ENCODE measurements at regions not wholly inside any gene's neighbourhood (a gene's known extent, or its start where the extent isn't known, plus 50 kb on each side); places are given as distances from the start of the nearest gene placed in this dataset.
"Not testable (repeated sequence)": the region's sequence is repeated elsewhere in the genome, so short reads cannot be mapped to it uniquely, and the experiment has no call there.

DNA sequence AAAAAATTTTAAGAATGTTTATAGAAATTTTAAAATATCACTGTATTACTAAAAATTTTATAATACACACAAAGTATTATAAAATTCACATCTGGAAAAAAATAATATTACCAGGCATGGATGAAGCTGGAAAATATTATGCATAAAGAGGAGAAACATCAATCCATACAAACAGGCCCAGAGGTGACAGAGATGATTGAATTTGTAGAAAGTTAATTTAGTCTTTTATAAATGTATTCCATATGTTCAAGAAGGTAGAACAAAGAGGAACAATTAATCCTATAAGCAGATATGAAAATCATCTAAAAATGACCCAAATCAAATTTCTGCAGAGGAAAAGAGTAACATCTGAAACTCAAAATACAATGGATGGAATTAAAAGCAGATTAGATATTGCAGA lies 605.2 kb upstream of the CELF4 start:
- Mint-ChIP-seq H3K27ac (no peak overlapping the region), H3K27me3 (no peaks in the 10 kb centered on the region)
- ATAC-seq: no peak

DNA sequence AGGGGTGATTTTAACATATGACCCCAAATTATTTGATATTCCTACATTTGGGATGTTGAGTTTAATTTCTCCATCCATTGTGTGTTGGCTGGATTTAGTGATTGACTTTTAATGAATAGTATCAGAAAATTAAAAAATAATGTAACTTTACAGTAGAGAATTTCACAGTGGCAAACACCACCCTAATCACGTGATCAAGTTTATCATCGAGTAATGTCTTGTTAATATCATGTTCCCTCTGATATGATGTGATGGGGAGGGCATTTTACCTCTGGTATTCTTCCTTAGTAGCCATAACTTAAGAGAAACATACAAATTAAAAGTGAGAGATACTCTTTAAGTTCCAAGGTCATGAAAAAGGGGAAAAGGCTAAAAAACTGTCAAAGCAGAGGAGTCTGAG lies 602.0 kb upstream of the CELF4 start:
- H3K27ac Mint-ChIP-seq: no peak overlapping the region
- DNase-seq (no peak), ATAC-seq (no peak)
- H3K4me1 Mint-ChIP-seq: no peaks in the 10 kb centered on the region
- H3K4me3 Mint-ChIP-seq: no peak overlapping the region
- peaks cover 0 to 5% of the 10 kb centered on the region in 2 donors for H3K9me3 Mint-ChIP-seq
- H3K27me3 Mint-ChIP-seq: no peaks in the 10 kb centered on the region

More for the DNA sequence above, 605.2 kb upstream of the CELF4 start:
- Mint-ChIP-seq H3K9me3 (peaks cover 0 to 5% of the 10 kb centered on the region in 2 donors), H3K4me3 (no peak overlapping the region), H3K4me1 (no peaks in the 10 kb centered on the region)
- DNase-seq: no peak

DNA sequence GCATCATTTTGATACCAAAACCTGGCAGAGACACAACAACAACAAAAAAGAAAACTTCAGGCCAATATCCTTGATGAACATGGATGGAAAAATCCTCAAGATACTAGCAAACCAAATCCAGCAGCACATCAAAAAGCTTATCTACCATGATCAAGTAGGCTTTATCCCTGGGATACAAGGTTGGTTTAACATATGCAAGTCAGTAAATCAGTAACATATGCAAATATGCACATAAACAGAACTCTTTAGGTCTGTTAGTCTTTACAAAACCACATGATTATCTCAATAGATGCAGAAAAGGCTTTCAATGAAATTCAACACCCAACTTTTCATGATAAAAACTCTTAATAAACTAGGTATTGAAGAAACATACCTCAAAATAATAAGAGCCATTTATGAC lies 587.5 kb upstream of the CELF4 start:
- H3K27ac Mint-ChIP-seq, H3K27me3 Mint-ChIP-seq, ATAC-seq, H3K4me1 Mint-ChIP-seq, H3K4me3 Mint-ChIP-seq, DNase-seq: not testable (repeated sequence)
- peaks cover 12 to 33% of the 10 kb centered on the region in 2 donors for H3K9me3 Mint-ChIP-seq

DNA sequence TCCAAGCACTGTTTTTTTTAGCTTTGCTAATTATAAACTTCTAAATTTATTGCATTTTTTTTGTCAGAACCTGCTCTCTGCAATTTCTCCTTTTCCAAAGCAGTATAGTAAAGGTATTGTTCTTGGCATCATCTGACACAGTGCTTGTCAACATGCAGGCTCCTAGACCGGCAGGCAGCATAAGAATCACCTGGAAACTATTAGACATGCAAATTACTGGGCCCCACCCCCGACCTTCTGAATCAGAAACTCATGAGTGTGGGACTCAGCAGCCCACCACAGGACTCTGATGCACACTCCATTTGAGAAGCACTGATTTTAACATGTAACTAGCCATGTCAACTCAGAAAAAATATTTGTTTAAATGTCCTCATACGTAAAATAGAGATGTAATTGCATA lies 551.1 kb upstream of the CELF4 start:
- no peak for ATAC-seq
- no peak overlapping the region for H3K27ac Mint-ChIP-seq
- H3K4me1 Mint-ChIP-seq: no peaks in the 10 kb centered on the region
- H3K9me3 Mint-ChIP-seq: peaks cover 4 to 13% of the 10 kb centered on the region in 2 donors
- DNase-seq: no peak
- no peak overlapping the region for H3K4me3 Mint-ChIP-seq
- H3K27me3 Mint-ChIP-seq: no peaks in the 10 kb centered on the region

DNA sequence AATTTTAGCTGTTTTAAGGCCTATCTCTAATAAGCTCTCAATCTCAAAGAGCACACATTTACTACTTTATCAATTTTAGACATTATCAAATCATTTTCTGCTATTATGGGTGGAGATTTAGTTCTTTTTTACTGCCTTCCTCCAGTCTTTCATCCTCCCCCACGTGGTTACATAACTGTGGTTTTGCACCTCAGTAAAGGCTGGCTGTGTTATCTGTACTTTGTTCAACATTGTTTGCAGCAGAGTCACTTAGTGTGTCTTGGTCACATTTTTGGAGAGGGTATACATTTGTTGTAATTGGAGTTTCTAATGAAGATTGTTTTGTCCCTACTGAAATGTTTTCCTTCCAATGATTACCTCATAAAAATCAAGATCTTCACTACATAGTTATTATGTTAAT lies 549.6 kb upstream of the CELF4 start:
- Mint-ChIP-seq H3K27ac (no peak overlapping the region), H3K9me3 (peaks cover 11 to 20% of the 10 kb centered on the region in 2 donors), H3K27me3 (no peaks in the 10 kb centered on the region), H3K4me1 (no peaks in the 10 kb centered on the region), H3K4me3 (no peak overlapping the region)
- DNase-seq (no peak), ATAC-seq (no peak)

DNA sequence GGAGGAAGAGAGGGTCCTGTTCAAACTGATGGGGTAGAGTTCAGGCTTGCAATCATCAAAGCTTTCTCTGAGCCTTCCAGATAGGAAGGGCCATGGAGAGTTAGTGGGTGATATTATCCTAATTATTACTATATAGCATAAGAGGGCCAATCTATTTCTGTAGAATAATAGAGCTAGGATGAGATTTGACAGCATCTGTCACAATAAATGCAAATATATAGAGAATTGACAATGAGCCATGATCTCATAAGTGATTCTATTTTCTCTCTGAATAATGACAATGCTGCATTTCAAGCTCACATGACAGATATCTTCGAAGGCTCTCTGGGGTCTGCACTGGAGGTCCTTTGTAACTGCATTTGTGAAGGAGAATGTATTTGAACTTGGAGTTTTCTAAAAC lies 521.9 kb upstream of the CELF4 start:
- Mint-ChIP-seq H3K27me3 (no peaks in the 10 kb centered on the region), H3K4me3 (no peak overlapping the region), H3K27ac (no peak overlapping the region), H3K9me3 (peaks cover 6 to 7% of the 10 kb centered on the region in 2 donors), H3K4me1 (no peaks in the 10 kb centered on the region)
- no peak for DNase-seq
- ATAC-seq: no peak

DNA sequence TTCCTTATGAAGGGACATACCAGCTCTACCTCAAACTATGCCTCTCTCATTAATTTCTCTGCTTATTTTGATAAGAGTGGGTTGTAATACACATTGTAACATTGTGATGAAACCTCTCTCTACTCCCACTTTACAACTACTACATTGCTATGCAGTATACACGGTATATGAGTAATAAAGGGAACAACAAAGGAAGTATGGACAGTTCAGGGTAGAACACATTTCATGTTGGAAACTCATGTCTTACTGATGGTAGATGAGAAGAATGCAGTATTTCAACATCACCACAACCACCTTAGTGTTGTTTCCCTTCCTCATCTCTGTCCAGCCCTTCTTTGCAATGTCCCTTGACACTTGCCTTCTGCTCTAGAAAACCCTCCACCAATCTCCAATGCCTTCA lies 515.9 kb upstream of the CELF4 start:
- no peaks in the 10 kb centered on the region for H3K27me3 Mint-ChIP-seq
- no peak for ATAC-seq

DNA sequence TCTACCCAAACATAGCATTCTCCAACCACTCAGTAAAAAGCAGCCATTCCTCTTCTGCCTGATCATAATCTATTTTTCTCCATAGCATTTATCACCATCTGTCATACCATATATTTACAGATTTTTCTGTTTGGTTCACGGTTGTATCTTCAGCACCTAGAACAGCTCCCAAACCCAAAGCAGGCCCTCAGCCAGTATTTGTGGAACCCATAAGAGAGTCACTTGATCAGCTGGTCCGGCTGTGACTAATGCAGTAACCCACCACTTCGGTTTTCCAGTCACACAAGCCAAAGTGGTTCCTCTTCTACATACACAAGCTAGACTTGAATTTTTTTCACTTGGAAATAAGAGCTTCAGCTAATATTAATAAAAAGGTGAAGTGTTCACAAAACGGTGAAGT lies 511.6 kb upstream of the CELF4 start:
- H3K4me3 Mint-ChIP-seq: no peak overlapping the region
- H3K4me1 Mint-ChIP-seq: no peaks in the 10 kb centered on the region
- H3K27ac Mint-ChIP-seq: no peak overlapping the region
- H3K27me3 Mint-ChIP-seq: no peaks in the 10 kb centered on the region
- ATAC-seq (no peak), DNase-seq (no peak)
- H3K9me3 Mint-ChIP-seq: peaks cover 0 to 29% of the 10 kb centered on the region in 2 donors

More for the DNA sequence above, 515.9 kb upstream of the CELF4 start:
- no peak overlapping the region for H3K27ac Mint-ChIP-seq
- peaks cover 3 to 25% of the 10 kb centered on the region in 2 donors for H3K9me3 Mint-ChIP-seq
- H3K4me1 Mint-ChIP-seq: no peaks in the 10 kb centered on the region
- no peak overlapping the region for H3K4me3 Mint-ChIP-seq
- no peak for DNase-seq

DNA sequence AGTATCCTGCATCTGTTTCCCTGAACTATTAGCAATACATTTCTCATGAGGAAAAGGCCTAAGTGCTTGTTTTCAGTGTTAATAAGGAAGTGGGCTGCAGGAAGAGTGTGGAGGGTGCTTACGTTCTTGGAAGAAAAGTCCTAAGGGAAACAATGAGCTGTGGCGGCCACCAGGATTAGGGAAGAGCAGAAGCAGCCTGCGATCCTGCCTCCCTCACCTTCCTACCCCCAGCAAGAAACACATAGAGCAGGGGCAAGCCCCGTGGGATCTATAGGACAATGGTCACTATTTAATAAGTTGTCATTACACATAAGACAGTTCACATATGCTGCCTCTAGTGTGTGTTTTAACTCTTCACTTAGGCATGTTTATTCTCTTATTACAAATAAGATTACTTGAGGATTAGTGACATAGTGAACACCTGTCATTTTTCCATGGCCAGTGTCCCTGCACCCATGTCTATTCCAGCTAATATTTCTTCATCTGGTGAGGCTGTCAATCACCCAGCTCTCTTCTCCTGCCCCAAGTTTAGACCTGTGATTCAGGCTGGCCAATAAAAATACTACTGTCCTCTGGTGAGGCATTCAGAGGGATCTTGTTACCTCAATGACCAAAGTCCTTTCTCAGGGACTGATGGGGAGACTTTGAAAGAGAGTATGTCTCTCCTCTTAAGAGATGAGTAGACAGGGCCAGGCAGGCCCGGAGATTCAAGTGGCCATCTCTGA lies 510.9 kb upstream of the CELF4 start:
- DNase-seq (no peak), ATAC-seq (no peak)
- H3K9me3 Mint-ChIP-seq: peaks cover 0 to 22% of the 10 kb centered on the region in 2 donors
- no peak overlapping the region for H3K4me3 Mint-ChIP-seq
- H3K27me3 Mint-ChIP-seq: no peaks in the 10 kb centered on the region
- no peaks in the 10 kb centered on the region for H3K4me1 Mint-ChIP-seq
- H3K27ac Mint-ChIP-seq: no peak overlapping the region

DNA sequence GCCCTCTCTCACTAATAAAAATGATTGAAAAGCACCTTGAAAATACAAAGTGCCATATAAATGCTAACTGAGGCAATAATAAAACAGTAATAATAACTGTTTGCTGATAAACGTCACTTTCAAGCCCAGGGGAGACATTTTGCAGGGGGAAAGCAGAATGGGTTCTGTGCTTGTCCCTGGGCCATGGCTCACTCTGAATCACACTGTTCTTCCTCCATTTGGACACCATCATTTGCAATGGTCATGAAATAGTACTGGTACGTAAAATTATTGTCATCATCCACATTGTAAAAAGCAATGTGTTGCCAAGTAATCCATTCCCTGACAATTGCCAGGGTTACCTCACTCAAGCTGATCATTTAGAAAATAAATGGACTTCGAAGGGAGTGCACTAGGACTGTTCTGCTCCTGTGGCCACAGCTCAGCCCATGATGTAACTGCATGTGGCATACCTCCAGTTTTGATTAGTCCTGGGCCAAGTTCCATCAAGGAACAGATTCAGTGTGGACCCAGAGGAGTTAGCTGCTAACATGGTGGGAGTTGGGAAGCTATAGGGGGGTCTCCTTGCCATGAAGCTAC lies 508.8 kb upstream of the CELF4 start:
- DNase-seq: no peak
- ATAC-seq: no peak
- H3K27me3 Mint-ChIP-seq: no peaks in the 10 kb centered on the region
- H3K9me3 Mint-ChIP-seq: peaks cover 0 to 15% of the 10 kb centered on the region in 2 donors
- no peak overlapping the region for H3K27ac Mint-ChIP-seq
- H3K4me3 Mint-ChIP-seq: no peak overlapping the region
- H3K4me1 Mint-ChIP-seq: no peaks in the 10 kb centered on the region

DNA sequence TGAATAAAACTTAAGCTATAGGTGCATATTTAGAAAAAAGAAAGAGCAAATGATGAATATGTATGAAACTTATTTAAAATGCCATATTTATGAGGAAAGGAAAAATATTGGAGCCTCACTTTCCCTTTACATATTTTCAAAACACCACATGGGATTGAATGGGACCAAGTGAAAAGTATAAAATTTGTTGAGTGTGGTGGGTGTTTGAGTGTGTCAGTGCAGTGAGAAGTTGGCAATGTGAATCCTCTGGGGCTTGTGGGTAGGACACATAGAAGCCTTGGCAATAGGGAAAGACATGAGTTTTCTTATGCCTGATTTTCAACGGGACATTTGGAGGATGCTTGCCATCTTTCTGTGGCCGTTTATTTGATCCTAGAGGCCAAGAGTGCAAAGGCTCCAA lies 502.2 kb upstream of the CELF4 start:
- no peaks in the 10 kb centered on the region for H3K4me1 Mint-ChIP-seq
- no peak overlapping the region for H3K4me3 Mint-ChIP-seq
- H3K9me3 Mint-ChIP-seq: peaks cover 0 to 6% of the 10 kb centered on the region in 2 donors
- DNase-seq (no peak), ATAC-seq (no peak)
- H3K27ac Mint-ChIP-seq: no peak overlapping the region
- no peaks in the 10 kb centered on the region for H3K27me3 Mint-ChIP-seq

DNA sequence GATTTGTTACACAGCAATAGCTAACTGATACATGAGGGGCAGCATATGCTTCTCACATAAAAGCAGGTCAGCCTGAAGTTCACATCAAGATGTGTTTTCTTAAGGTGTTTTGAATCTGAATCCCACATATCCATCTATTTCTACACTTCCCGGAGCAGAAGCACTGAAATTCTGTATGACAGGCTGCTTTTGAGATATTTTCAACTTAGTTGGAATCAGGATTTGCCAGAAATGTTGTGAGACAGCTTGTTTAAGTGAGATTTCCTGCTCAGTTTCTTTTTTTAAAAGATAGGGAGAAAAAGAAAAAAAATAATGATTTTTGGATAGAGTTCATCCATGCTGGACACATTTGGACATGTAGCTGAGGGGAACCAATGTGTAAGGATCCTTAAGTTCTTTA lies 501.5 kb upstream of the CELF4 start:
- ATAC-seq (no peak), DNase-seq (no peak)
- no peak overlapping the region for H3K27ac Mint-ChIP-seq
- no peak overlapping the region for H3K4me3 Mint-ChIP-seq
- peaks cover 0 to 9% of the 10 kb centered on the region in 2 donors for H3K9me3 Mint-ChIP-seq
- no peaks in the 10 kb centered on the region for H3K27me3 Mint-ChIP-seq
- H3K4me1 Mint-ChIP-seq: no peaks in the 10 kb centered on the region

DNA sequence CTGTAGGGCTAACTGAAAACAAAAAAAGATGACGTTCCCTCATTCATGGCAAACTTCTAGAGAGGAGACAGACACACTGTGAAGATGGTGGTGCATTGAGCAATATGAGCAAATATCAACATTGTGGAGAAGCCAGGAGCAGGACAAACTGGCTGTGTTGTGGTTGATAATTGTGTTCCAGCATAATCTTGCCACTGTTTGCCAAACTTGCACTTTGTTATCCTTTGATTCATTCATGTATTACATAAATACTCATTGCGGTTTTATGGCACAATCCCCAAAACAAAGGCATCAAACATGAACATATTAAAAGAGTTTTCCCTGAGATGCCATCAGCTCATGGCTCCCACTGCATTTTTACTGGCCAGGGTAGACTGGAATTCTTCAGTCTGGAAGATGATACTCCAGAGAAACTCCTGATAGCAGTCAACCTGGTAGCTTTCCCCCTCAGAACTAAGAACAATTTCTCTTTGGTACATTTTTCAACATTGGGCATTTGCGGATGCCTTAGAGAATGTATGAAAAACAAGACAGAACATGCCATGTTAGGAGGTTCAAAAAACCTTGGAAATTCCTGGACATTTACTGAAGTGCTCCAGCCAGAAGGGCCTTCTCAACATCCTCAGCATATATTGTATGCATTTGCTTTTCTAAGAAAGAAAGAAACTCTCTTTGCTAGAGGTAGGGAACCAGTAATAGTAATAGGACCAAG lies 487.4 kb upstream of the CELF4 start:
- ATAC-seq: no peak
- no peaks in the 10 kb centered on the region for H3K9me3 Mint-ChIP-seq
- no peak overlapping the region for H3K4me3 Mint-ChIP-seq
- no peaks in the 10 kb centered on the region for H3K4me1 Mint-ChIP-seq
- no peak overlapping the region for H3K27ac Mint-ChIP-seq
- H3K27me3 Mint-ChIP-seq: no peaks in the 10 kb centered on the region
- no peak for DNase-seq

DNA sequence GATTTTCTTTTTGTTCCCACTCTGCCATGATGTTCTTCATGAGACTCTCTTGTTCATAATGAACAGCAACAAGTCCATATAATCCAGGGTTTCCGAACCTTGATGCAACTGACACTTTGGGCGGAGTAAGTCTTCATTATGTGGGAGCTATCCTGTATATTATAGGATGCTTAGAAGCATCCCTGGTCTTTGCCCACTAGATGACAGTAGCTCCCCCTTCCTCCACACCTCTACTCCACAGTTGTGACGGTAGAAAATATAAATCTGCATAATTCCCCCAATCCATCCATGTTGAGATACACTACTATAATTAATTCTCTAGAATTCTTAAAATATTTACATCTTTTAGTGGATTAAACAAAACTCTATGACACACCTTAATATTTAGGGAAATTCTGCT lies 482.2 kb upstream of the CELF4 start:
- peaks cover 5 to 9% of the 10 kb centered on the region in 2 donors for H3K9me3 Mint-ChIP-seq
- H3K4me3 Mint-ChIP-seq: no peak overlapping the region
- H3K27me3 Mint-ChIP-seq: no peaks in the 10 kb centered on the region
- H3K4me1 Mint-ChIP-seq: no peaks in the 10 kb centered on the region
- no peak overlapping the region for H3K27ac Mint-ChIP-seq
- DNase-seq (no peak), ATAC-seq (no peak)

DNA sequence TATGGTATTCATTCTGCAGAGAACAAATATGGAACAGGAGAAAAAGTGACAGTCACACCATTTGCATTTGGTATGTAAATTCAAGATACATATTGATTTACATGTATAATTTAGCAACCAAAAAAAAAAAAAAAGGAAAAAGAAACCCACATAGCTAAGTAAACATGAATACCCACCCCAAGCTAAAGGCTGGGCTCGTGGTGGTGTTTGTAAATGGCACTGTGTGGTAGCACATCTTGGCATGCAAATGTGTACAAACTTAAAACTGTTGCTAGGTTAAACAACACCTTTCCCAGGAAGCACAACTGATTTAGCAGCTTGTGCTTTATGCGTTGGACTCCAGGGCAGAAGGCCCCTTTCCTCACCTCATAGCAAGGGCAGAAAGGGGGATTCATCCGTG lies 481.1 kb upstream of the CELF4 start:
- peaks cover 5 to 9% of the 10 kb centered on the region in 2 donors for H3K9me3 Mint-ChIP-seq
- H3K27ac Mint-ChIP-seq: no peak overlapping the region
- no peak for DNase-seq
- no peaks in the 10 kb centered on the region for H3K27me3 Mint-ChIP-seq
- H3K4me3 Mint-ChIP-seq: no peak overlapping the region
- ATAC-seq: no peak
- H3K4me1 Mint-ChIP-seq: no peaks in the 10 kb centered on the region

DNA sequence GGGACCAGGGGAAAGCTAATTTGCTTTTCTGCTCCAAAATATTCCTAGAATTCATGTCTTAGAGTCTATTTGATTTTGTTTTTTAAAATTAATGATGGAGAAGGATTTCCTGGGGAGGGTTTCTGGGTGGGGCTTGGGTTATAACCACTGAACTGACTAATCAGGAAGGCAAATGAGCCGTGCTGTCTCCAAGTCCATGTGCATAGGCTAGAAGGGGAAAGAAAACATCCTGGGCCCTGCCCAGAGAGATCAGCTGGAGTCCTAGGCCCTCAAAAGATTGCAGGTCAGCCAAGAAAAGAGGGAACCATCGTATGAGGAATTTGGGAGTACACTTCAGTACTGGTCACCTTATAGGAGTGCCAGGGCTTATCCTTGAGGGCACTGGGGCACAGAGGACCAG lies 480.2 kb upstream of the CELF4 start:
- peaks cover 5 to 9% of the 10 kb centered on the region in 2 donors for H3K9me3 Mint-ChIP-seq
- H3K4me3 Mint-ChIP-seq: no peak overlapping the region
- no peaks in the 10 kb centered on the region for H3K4me1 Mint-ChIP-seq
- H3K27ac Mint-ChIP-seq: no peak overlapping the region
- ATAC-seq: no peak
- H3K27me3 Mint-ChIP-seq: no peaks in the 10 kb centered on the region
- DNase-seq: no peak
